ENCODE measurements at regions not wholly inside any gene's neighbourhood (a gene's known extent, or its start where the extent isn't known, plus 50 kb on each side); places are given as distances from the start of the nearest gene placed in this dataset. TPM values are rescaled to one million over a fixed set of nuclear protein-coding genes. Genes with fewer than 3 reads are reported as not detected.

DNA sequence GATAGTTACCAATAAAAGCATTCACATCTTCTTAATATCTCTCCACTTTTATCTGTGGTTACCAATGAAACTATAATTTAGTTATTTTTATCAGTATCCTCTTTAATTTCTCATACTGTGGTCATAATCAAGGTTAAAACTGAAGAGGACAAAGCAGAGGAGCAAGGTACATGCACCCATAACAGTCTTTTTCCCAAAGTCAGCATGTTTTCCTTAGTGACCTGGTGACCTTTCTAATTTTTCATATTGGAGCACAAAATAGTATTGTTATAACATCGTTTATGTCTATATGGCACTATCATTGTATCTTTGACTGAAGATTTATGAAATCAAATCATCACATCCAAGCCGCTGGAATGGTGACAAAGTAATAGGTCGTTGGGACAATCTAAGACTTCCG, 51.5 kb upstream of the CHORDC1 start:
- H3K9ac ChIP-seq (ENCODE audit: low read depth, low read length, poor library complexity), result no peak overlapping the region
- H3K4me3 ChIP-seq (ENCODE audit: low read length in 2 of 2), result no peak overlapping the region
- no peaks in the 10 kb centered on the region for H3K27me3 ChIP-seq (ENCODE audit: control insufficient read depth in 3 of 3, insufficient read depth in 3 of 3, low read depth in 1 of 3, low read length in 3 of 3)
- no peaks in the 10 kb centered on the region for H3K79me1 ChIP-seq (ENCODE audit: low read depth, low read length)
- H2AFZ ChIP-seq (ENCODE audit: low read length), result no peak overlapping the region
- DNase-seq (ENCODE audit: low spot score), result no peak
- no peak overlapping the region for H3K23ac ChIP-seq (ENCODE audit: low read depth, low read length, poor library complexity)
- no peak overlapping the region for H3K27ac ChIP-seq (replicated peaks; ENCODE audit: low read length)
- H3K14ac ChIP-seq (ENCODE audit: low read length), result no peak overlapping the region
- no peak overlapping the region for H2BK12ac ChIP-seq (ENCODE audit: low read length)
- H2AK5ac ChIP-seq (ENCODE audit: low read depth, low read length), result no peak overlapping the region
- H2BK15ac ChIP-seq (ENCODE audit: low read length), result no peak overlapping the region
- no peak overlapping the region for H2BK120ac ChIP-seq (ENCODE audit: low read depth, low read length)
- H2BK5ac ChIP-seq (ENCODE audit: low read length), result no peak overlapping the region
- H3K36me3 ChIP-seq (replicated peaks in 1 of 2; ENCODE audit: control insufficient read depth in 2 of 2, insufficient read depth in 2 of 2, low read length in 2 of 2), result no peaks in the 10 kb centered on the region
- H3K4me2 ChIP-seq (ENCODE audit: insufficient read depth, low read length, poor library complexity, severe bottlenecking), result no peak overlapping the region
- peaks cover 0 to 2% of the 10 kb centered on the region in 2 donors for H3K9me3 ChIP-seq (replicated peaks in 1 of 2; ENCODE audit: control insufficient read depth in 2 of 2, insufficient read depth in 1 of 2, low read depth in 1 of 2, low read length in 2 of 2)
- no peak overlapping the region for H3K18ac ChIP-seq (ENCODE audit: low read length)
- H4K91ac ChIP-seq (ENCODE audit: low read depth, low read length, poor library complexity), result no peak overlapping the region
- no peak overlapping the region for H3K4ac ChIP-seq (ENCODE audit: low read length)
- no peaks in the 10 kb centered on the region for H3K4me1 ChIP-seq (ENCODE audit: control insufficient read depth in 2 of 2, insufficient read depth in 1 of 2, low read depth in 1 of 2, low read length in 2 of 2)
- H4K8ac ChIP-seq (ENCODE audit: low read depth, low read length), result no peak overlapping the region
- WGBS, 2 donors (ENCODE audit: extremely low coverage in 2 of 2, insufficient read length in 2 of 2, insufficient replicate concordance in 1 of 2), result no CpG with 5 or more reads among the region's 4 CpGs

Small RNA genes lying in the stretch of these regions (small RNA-seq; reads per million reads assigned to genes)
- gene AP001002.3 (ENCODE audit: insufficient read depth), result not detected
- gene MIR1261 (ENCODE audit: insufficient read depth), result not detected
- not detected for gene MIR4490 (ENCODE audit: insufficient read depth)
